HCT116 (cell line): ENCODE measurements at regions not wholly inside any gene's neighbourhood (a gene's known extent, or its start where the extent isn't known, plus 50 kb on each side); places are given as distances from the start of the nearest gene placed in this dataset.

Experiments
- ATAC-seq: fragments of 200-7000 bp; cut with Tn5 transposase; 2 replicates; pipeline ENCODE4 v1.9.1; 2020; ENCODE audit warnings: mild to moderate bottlenecking, moderate library complexity
- BruUV-seq: library from RNA; stranded (reverse); fragments of 400-500 nt; replicated peaks from 2 replicates; lab custom pipeline; 2021; lab: Mats Ljungman, UMichigan
- CTCF ChIA-PET: fragments of 300-600 bp; sonication (Branson Sonifier 250); formaldehyde crosslinking; loops from one replicate; lab custom pipeline; 2021; ENCODE audit warnings: antibody characterized with exemption; lab: Charles Lee
- POLR2A ChIA-PET: fragments of 300-600, 350-600 bp; sonication (Branson Sonifier 250); formaldehyde crosslinking; loops from one replicate; lab custom pipeline; 2021; ENCODE audit warnings: antibody characterized with exemption; lab: Charles Lee
- RAD21 ChIA-PET, 2 experiments: fragments of 300-600 bp; sonication (Branson Sonifier 250); formaldehyde crosslinking; loops; one replicate each; lab custom pipeline; 2023; ENCODE audit warnings: low total read pairs in 2 of 2; ENCODE audit not compliant: uncharacterized antibody in 2 of 2, unreplicated experiment in 2 of 2, low non-redundant PET in 1 of 2; lab: Charles Lee
- DNase-seq: peaks from one replicate; pipeline ENCODE4 v3.0.0-alpha.2; 2010; ENCODE audit warnings: low read depth, low spot score
- H2AFZ ChIP-seq: fragments of 200-600 bp; shearing (Covaris generic), sonication (generic); 2 replicates; pipeline ENCODE4 v1.6.1; 2017; ENCODE audit warnings: low read depth, mixed run types, mixed read lengths, antibody characterized with exemption, low read length; ENCODE audit not compliant: poor library complexity, severe bottlenecking
- H3K27ac ChIP-seq: 2 replicates; pipeline ENCODE4 v1.5.1; 2012; ENCODE audit warnings: low read depth, low read length
- H3K27me3 ChIP-seq: fragments of 200-600 bp; sonication (generic); 2 replicates; pipeline ENCODE4 v1.6.1; 2016; ENCODE audit warnings: mixed run types, low read length, mixed read lengths; ENCODE audit not compliant: insufficient read depth
- H3K36me3 ChIP-seq, 2 experiments: fragments of 200-500 bp in 1 of 2; fragments of 200-600 bp in 1 of 2; sonication (Bioruptor generic) in 1 of 2; sonication (generic) in 1 of 2; 2 replicates each; pipeline versions ENCODE4 v1.5.1 to v1.6.1; 2014 to 2016; ENCODE audit warnings: low read length in 2 of 2, inconsistent platforms in 1 of 2, mixed read lengths in 1 of 2, mixed run types in 1 of 2; ENCODE audit not compliant: insufficient read depth in 2 of 2, control insufficient read depth in 1 of 2
- H3K4me1 ChIP-seq, 2 experiments: fragments of 200-600 bp in 1 of 2; sonication (generic) in 1 of 2; 2 replicates each; pipeline versions ENCODE4 v1.5.1 to v1.6.1; 2012 to 2017; ENCODE audit warnings: low read length in 2 of 2, inconsistent platforms in 1 of 2, mild to moderate bottlenecking in 1 of 2, mixed read lengths in 1 of 2, mixed run types in 1 of 2, moderate library complexity in 1 of 2; ENCODE audit not compliant: insufficient read depth in 2 of 2, control insufficient read depth in 1 of 2
- H3K4me2 ChIP-seq: fragments of 200-600 bp; sonication (generic); 2 replicates; pipeline ENCODE4 v1.6.1; 2017; ENCODE audit warnings: mixed run types, low read length, mixed read lengths
- H3K4me3 ChIP-seq, 2 experiments: fragments of 200-600 bp in 1 of 2; sonication (generic) in 1 of 2; replicated peaks in 1 of 2; 2 replicates each; pipeline ENCODE4 v1.5.1; 2011 to 2016; ENCODE audit warnings: low read length in 2 of 2, control low read depth in 1 of 2, low read depth in 1 of 2, mild to moderate bottlenecking in 1 of 2, mixed read lengths in 1 of 2, mixed run types in 1 of 2
- H3K79me2 ChIP-seq: fragments of 200-600 bp; sonication (generic); 2 replicates; pipeline ENCODE4 v1.6.1; 2017; ENCODE audit warnings: mild to moderate bottlenecking, mixed run types, low read length, moderate library complexity, mixed read lengths; ENCODE audit not compliant: insufficient read depth
- H3K9ac ChIP-seq: fragments of 200-600 bp; sonication (generic); 2 replicates; pipeline ENCODE4 v1.6.1; 2016; ENCODE audit warnings: low read length, mixed read lengths
- H3K9me2 ChIP-seq: fragments of 200-600 bp; sonication (generic), shearing (Covaris generic); 2 replicates; pipeline ENCODE4 v1.6.1; 2017; ENCODE audit warnings: mixed run types, mild to moderate bottlenecking, moderate library complexity; ENCODE audit not compliant: insufficient read depth
- H3K9me3 ChIP-seq, 2 experiments: fragments of 200-500 bp in 1 of 2; fragments of 200-600 bp in 1 of 2; sonication (Bioruptor generic) in 1 of 2; sonication (generic) in 1 of 2; 2 replicates each; pipeline ENCODE4 v1.6.1; 2014 to 2017; ENCODE audit warnings: low read length in 2 of 2, mixed read lengths in 2 of 2, inconsistent platforms in 1 of 2, low read depth in 1 of 2, mild to moderate bottlenecking in 1 of 2, mixed run types in 1 of 2, moderate library complexity in 1 of 2; ENCODE audit not compliant: control insufficient read depth in 1 of 2, insufficient read depth in 1 of 2
- H4K20me1 ChIP-seq: fragments of 200-600 bp; sonication (generic), shearing (Covaris generic); 2 replicates; pipeline ENCODE4 v1.6.1; 2017; ENCODE audit warnings: mixed run types, mild to moderate bottlenecking, moderate library complexity; ENCODE audit not compliant: insufficient read depth
- EGR1 ChIP-seq: IDR thresholded peaks from 2 replicates; pipeline ENCODE4 v1.6.1; 2012; ENCODE audit warnings: low read depth
- ELF1 ChIP-seq: IDR thresholded peaks from 2 replicates; pipeline ENCODE4 v1.6.1; 2012; ENCODE audit warnings: low read depth, borderline replicate concordance
- EZH2 ChIP-seq: fragments of 200-600 bp; sonication (generic); IDR thresholded peaks from 2 replicates; pipeline ENCODE4 v1.6.1; 2017; ENCODE audit warnings: antibody characterized with exemption, mixed run types
- FOSL1 ChIP-seq: IDR thresholded peaks from 2 replicates; pipeline ENCODE4 v1.6.1; 2012; ENCODE audit warnings: low read depth
- JUND ChIP-seq: IDR thresholded peaks from 2 replicates; pipeline ENCODE4 v1.6.1; 2012
- POLR2A ChIP-seq: IDR thresholded peaks from 2 replicates; pipeline ENCODE4 v1.7.0; 2011; ENCODE audit warnings: borderline replicate concordance; ENCODE audit not compliant: insufficient read depth, insufficient read length; ENCODE audit errors: extremely low read depth
- POLR2AphosphoS5 ChIP-seq: IDR thresholded peaks from 2 replicates; pipeline ENCODE4 v1.6.1; 2011; ENCODE audit warnings: mild to moderate bottlenecking, low read depth, low read length, moderate library complexity
- RAD21 ChIP-seq: IDR thresholded peaks from 2 replicates; pipeline ENCODE4 v1.6.1; 2012; ENCODE audit warnings: low read depth, mild to moderate bottlenecking
- SIN3A ChIP-seq: IDR thresholded peaks from 2 replicates; pipeline ENCODE4 v1.6.1; 2012; ENCODE audit warnings: low read depth
- SP1 ChIP-seq: IDR thresholded peaks from 2 replicates; pipeline ENCODE4 v1.6.1; 2012; ENCODE audit warnings: low read depth
- SRF ChIP-seq: IDR thresholded peaks from 2 replicates; pipeline ENCODE4 v1.6.1; 2012; ENCODE audit warnings: low read depth
- YY1 ChIP-seq: IDR thresholded peaks from 2 replicates; pipeline ENCODE4 v1.6.1; 2011; ENCODE audit warnings: low read length, low read depth, moderate library complexity, mild to moderate bottlenecking; ENCODE audit not compliant: insufficient replicate concordance; ENCODE audit errors: extremely low read depth
- ZNF274 ChIP-seq: fragments of 200-500 bp; sonication (Bioruptor generic); IDR thresholded peaks from 2 replicates; pipeline ENCODE4 v1.6.1; 2014; ENCODE audit warnings: mild to moderate bottlenecking, low read depth, low read length, inconsistent platforms
- intact Hi-C: fragments of 100-400 bp; cut with micrococcal nuclease; formaldehyde crosslinking; loops from 2 replicates; pipeline ENCODE4 v1.10.0; 2022
- TF ChIP-seq, protein P1 (sequence below): IDR thresholded peaks from 2 replicates; pipeline ENCODE4 v1.6.1; 2012
- TF ChIP-seq, protein P2 (sequence below): IDR thresholded peaks from 2 replicates; pipeline ENCODE4 v1.6.1; 2011; ENCODE audit warnings: mild to moderate bottlenecking, low read length, moderate library complexity; ENCODE audit not compliant: insufficient replicate concordance; ENCODE audit errors: extremely low read depth
- TF ChIP-seq, protein P3 (sequence below): IDR thresholded peaks from 2 replicates; pipeline ENCODE4 v1.6.1; 2012; ENCODE audit warnings: low read depth

DNA sequence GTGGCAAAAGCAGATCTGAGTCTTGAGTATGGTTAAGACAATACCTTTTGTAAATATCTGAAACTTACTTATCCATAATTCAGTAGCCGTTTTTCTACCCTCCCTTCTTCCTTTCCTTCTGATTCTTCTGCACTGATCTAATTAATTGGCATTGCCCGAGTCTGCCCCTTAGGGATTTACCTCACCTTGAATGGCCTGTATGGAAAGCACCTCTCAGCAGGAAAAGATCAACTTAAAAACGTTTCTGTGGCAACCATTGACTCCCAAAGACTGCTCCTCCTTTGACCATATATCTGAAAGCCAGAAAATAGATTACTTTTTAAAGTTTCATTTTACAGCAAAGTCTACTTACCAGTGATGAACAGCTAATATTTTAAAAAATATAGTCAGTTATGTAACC is 496.5 kb upstream of the LCORL start:
- Histone ChIP-seq H3K27me3 (peaks cover 3% of the 10 kb centered on the region), H3K4me2 (no peak overlapping the region), H4K20me1 (no peaks in the 10 kb centered on the region), H3K4me3 (no peak overlapping the region), H3K9ac (no peak overlapping the region), H3K79me2 (no peaks in the 10 kb centered on the region), H3K27ac (no peak overlapping the region), H3K36me3 (no peaks in the 10 kb centered on the region), H3K9me2 (no peaks in the 10 kb centered on the region), H3K4me1 (no peaks in the 10 kb centered on the region), H3K9me3 (no peaks in the 10 kb centered on the region), H2AFZ (no peak overlapping the region)
- POLR2A ChIA-PET: no interaction called here
- TF ChIP-seq SP1 (no peak), ZNF274 (no peak), EZH2 (no peak), POLR2A (no peak), FOSL1 (no peak), SIN3A (no peak), RAD21 (no peak), ELF1 (no peak), SRF (no peak), YY1 (no peak), POLR2AphosphoS5 (no peak), JUND (no peak), EGR1 (no peak)
- TF ChIP-seq, protein P1, sequence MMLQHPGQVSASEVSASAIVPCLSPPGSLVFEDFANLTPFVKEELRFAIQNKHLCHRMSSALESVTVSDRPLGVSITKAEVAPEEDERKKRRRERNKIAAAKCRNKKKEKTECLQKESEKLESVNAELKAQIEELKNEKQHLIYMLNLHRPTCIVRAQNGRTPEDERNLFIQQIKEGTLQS: no peak
- ATAC-seq (no peak), DNase-seq (no peak)
- intact Hi-C loops: no loop called here
- CTCF ChIA-PET: no interaction called here
- RAD21 ChIA-PET: no interaction called here
- no TSS peak for BruUV-seq

DNA sequence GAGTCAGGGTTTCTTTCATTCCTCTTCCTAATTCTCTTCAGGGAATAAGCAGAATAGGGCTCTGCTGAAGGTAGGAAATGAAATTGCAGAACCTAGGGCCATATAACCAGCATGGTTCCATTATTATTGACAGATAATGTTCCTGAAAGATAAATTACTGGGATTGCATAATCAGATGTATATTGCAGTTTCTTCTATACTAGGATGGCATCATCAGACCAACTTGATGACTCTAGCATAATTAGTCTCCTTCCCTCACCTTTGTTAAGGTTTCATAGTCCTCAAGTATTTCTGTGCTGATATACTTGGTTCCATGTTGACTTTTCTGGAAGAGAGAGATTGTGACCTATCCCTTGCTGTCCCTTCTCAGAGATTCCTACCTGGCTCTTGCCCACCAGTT is 492.3 kb upstream of the LCORL start:
- Histone ChIP-seq H3K4me3 (no peak overlapping the region), H3K9ac (no peak overlapping the region), H3K36me3 (no peaks in the 10 kb centered on the region), H3K4me2 (no peak overlapping the region), H3K27ac (no peak overlapping the region), H3K27me3 (no peaks in the 10 kb centered on the region), H2AFZ (no peak overlapping the region), H3K4me1 (no peaks in the 10 kb centered on the region), H4K20me1 (no peaks in the 10 kb centered on the region), H3K9me3 (no peaks in the 10 kb centered on the region), H3K9me2 (no peaks in the 10 kb centered on the region), H3K79me2 (no peaks in the 10 kb centered on the region)
- intact Hi-C loops: no loop called here
- CTCF ChIA-PET: no interaction called here
- DNase-seq (no peak), ATAC-seq (no peak)
- TF ChIP-seq ZNF274 (no peak), POLR2AphosphoS5 (no peak), JUND (no peak)
- TF ChIP-seq, protein P2, sequence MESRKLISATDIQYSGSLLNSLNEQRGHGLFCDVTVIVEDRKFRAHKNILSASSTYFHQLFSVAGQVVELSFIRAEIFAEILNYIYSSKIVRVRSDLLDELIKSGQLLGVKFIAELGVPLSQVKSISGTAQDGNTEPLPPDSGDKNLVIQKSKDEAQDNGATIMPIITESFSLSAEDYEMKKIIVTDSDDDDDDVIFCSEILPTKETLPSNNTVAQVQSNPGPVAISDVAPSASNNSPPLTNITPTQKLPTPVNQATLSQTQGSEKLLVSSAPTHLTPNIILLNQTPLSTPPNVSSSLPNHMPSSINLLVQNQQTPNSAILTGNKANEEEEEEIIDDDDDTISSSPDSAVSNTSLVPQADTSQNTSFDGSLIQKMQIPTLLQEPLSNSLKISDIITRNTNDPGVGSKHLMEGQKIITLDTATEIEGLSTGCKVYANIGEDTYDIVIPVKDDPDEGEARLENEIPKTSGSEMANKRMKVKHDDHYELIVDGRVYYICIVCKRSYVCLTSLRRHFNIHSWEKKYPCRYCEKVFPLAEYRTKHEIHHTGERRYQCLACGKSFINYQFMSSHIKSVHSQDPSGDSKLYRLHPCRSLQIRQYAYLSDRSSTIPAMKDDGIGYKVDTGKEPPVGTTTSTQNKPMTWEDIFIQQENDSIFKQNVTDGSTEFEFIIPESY: no peak
- TF ChIP-seq, protein P3, sequence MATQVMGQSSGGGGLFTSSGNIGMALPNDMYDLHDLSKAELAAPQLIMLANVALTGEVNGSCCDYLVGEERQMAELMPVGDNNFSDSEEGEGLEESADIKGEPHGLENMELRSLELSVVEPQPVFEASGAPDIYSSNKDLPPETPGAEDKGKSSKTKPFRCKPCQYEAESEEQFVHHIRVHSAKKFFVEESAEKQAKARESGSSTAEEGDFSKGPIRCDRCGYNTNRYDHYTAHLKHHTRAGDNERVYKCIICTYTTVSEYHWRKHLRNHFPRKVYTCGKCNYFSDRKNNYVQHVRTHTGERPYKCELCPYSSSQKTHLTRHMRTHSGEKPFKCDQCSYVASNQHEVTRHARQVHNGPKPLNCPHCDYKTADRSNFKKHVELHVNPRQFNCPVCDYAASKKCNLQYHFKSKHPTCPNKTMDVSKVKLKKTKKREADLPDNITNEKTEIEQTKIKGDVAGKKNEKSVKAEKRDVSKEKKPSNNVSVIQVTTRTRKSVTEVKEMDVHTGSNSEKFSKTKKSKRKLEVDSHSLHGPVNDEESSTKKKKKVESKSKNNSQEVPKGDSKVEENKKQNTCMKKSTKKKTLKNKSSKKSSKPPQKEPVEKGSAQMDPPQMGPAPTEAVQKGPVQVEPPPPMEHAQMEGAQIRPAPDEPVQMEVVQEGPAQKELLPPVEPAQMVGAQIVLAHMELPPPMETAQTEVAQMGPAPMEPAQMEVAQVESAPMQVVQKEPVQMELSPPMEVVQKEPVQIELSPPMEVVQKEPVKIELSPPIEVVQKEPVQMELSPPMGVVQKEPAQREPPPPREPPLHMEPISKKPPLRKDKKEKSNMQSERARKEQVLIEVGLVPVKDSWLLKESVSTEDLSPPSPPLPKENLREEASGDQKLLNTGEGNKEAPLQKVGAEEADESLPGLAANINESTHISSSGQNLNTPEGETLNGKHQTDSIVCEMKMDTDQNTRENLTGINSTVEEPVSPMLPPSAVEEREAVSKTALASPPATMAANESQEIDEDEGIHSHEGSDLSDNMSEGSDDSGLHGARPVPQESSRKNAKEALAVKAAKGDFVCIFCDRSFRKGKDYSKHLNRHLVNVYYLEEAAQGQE: no peak
- BruUV-seq: no TSS peak
- POLR2A ChIA-PET: no interaction called here
- RAD21 ChIA-PET: no interaction called here
